ENCODE measurements at regions not wholly inside any gene's neighbourhood (a gene's known extent, or its start where the extent isn't known, plus 50 kb on each side); places are given as distances from the start of the nearest gene placed in this dataset.

DNA sequence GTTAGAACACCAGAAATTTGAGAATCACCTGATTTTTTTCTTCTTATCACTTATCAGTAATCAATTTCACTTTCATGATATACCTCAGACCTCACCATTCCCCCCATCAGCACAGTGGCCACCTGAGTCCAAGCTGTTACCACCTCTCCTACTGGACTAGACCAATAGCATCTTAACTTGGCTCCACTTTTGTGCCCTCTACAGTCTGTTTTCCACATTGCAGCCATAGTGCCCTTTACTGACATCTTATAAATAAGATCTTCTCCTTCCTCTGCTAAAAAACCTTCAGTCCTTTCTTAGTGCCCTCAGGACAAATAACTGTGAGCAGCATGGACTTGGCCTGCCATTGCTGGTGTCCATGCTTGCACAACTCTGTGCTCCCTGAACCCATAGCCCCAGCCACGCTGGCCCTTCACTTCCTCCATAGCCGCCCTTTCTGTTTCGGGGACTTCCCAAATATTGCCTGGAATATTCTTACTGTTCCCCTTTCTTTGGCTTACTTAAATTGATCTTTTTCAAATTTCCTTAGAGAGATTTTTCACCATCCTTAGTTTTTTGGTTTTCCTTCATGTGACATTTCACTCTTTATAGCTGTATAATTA is 380.8 kb downstream of the LMO7 start:
- Histone ChIP-seq H2AFZ (ENCODE audit: low read depth) (no peak overlapping the region), H3K9me3 (no peaks in the 10 kb centered on the region), H3F3A (replicated peaks; ENCODE audit: insufficient read depth) (no peaks in the 10 kb centered on the region), H3K79me2 (ENCODE audit: insufficient read depth) (no peaks in the 10 kb centered on the region), H3K4me3 (ENCODE audit: low read depth in 2 of 2, low read length in 1 of 2) (no peak overlapping the region; a peak in 1 of 4 replicates), H3K9ac (no peak overlapping the region), H3K4me2 (no peak overlapping the region), H3K36me3 (replicated peaks in 1 of 2; ENCODE audit: control insufficient read depth in 1 of 2, insufficient read depth in 2 of 2, low read length in 1 of 2) (no peaks in the 10 kb centered on the region), H3K4me1 (ENCODE audit: control insufficient read depth in 1 of 2, insufficient read depth in 2 of 2, low read depth in 1 of 2, low read length in 1 of 2) (peaks cover 0 to 2% of the 10 kb centered on the region in 2 experiments; a peak in 2 of 4 replicates), H3K27ac (ENCODE audit: low read depth in 2 of 2, low read length in 1 of 2) (no peak overlapping the region), H3K9me2 (no peaks in the 10 kb centered on the region), H3K27me3 (ENCODE audit: insufficient read depth) (no peaks in the 10 kb centered on the region; the same call in 1 of the 2 replicates), H4K20me1 (ENCODE audit: insufficient read depth) (no peaks in the 10 kb centered on the region)
- 94% methylated on average over 3 of the region's 3 CpGs for WGBS (ENCODE audit: low lambda C conversion rate)
- DNase-seq: peak; percentile 17
- POLR2A ChIA-PET: no interaction called here
- TF ChIP-seq FOXJ3 (CRISPR knock-in tag; IDR thresholded peaks at IDR 0.05) (no peak), POLR2AphosphoS5 (IDR thresholded peaks at IDR 0.05; ENCODE audit: low read depth, low read length) (no peak), SMC3 (IDR thresholded peaks at IDR 0.05; ENCODE audit: low read depth, low read length) (peak; percentile 73), TCF12 (IDR thresholded peaks at IDR 0.05) (no peak), NFIC (IDR thresholded peaks at IDR 0.05; ENCODE audit: borderline replicate concordance) (no peak), RAD21 (IDR thresholded peaks at IDR 0.05; ENCODE audit: low read length) (peak; percentile 63), EZH2phosphoT487 (IDR thresholded peaks at IDR 0.05; ENCODE audit: borderline replicate concordance, low read depth) (no peak), RFX5 (IDR thresholded peaks at IDR 0.05; ENCODE audit: low read length) (no peak), TAF1 (IDR thresholded peaks at IDR 0.05; ENCODE audit: borderline replicate concordance, low read depth, low read length) (no peak), FOSL2 (IDR thresholded peaks at IDR 0.05; ENCODE audit: borderline replicate concordance, low read depth) (no peak), ELF1 (IDR thresholded peaks at IDR 0.05) (no peak), MXI1 (IDR thresholded peaks at IDR 0.05; ENCODE audit: low read depth, low read length) (no peak)
- TF ChIP-seq, protein P1, sequence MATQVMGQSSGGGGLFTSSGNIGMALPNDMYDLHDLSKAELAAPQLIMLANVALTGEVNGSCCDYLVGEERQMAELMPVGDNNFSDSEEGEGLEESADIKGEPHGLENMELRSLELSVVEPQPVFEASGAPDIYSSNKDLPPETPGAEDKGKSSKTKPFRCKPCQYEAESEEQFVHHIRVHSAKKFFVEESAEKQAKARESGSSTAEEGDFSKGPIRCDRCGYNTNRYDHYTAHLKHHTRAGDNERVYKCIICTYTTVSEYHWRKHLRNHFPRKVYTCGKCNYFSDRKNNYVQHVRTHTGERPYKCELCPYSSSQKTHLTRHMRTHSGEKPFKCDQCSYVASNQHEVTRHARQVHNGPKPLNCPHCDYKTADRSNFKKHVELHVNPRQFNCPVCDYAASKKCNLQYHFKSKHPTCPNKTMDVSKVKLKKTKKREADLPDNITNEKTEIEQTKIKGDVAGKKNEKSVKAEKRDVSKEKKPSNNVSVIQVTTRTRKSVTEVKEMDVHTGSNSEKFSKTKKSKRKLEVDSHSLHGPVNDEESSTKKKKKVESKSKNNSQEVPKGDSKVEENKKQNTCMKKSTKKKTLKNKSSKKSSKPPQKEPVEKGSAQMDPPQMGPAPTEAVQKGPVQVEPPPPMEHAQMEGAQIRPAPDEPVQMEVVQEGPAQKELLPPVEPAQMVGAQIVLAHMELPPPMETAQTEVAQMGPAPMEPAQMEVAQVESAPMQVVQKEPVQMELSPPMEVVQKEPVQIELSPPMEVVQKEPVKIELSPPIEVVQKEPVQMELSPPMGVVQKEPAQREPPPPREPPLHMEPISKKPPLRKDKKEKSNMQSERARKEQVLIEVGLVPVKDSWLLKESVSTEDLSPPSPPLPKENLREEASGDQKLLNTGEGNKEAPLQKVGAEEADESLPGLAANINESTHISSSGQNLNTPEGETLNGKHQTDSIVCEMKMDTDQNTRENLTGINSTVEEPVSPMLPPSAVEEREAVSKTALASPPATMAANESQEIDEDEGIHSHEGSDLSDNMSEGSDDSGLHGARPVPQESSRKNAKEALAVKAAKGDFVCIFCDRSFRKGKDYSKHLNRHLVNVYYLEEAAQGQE (IDR thresholded peaks at IDR 0.05; ENCODE audit: low read depth, low read length): no peak
- TF ChIP-seq, protein P2, sequence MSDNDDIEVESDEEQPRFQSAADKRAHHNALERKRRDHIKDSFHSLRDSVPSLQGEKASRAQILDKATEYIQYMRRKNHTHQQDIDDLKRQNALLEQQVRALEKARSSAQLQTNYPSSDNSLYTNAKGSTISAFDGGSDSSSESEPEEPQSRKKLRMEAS (IDR thresholded peaks at IDR 0.05; ENCODE audit: low read depth): no peak
- TF ChIP-seq, protein P3, sequence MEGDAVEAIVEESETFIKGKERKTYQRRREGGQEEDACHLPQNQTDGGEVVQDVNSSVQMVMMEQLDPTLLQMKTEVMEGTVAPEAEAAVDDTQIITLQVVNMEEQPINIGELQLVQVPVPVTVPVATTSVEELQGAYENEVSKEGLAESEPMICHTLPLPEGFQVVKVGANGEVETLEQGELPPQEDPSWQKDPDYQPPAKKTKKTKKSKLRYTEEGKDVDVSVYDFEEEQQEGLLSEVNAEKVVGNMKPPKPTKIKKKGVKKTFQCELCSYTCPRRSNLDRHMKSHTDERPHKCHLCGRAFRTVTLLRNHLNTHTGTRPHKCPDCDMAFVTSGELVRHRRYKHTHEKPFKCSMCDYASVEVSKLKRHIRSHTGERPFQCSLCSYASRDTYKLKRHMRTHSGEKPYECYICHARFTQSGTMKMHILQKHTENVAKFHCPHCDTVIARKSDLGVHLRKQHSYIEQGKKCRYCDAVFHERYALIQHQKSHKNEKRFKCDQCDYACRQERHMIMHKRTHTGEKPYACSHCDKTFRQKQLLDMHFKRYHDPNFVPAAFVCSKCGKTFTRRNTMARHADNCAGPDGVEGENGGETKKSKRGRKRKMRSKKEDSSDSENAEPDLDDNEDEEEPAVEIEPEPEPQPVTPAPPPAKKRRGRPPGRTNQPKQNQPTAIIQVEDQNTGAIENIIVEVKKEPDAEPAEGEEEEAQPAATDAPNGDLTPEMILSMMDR (IDR thresholded peaks at IDR 0.05): peak; percentile 68
- TF ChIP-seq, protein P4, sequence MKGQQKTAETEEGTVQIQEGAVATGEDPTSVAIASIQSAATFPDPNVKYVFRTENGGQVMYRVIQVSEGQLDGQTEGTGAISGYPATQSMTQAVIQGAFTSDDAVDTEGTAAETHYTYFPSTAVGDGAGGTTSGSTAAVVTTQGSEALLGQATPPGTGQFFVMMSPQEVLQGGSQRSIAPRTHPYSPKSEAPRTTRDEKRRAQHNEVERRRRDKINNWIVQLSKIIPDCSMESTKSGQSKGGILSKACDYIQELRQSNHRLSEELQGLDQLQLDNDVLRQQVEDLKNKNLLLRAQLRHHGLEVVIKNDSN (IDR thresholded peaks at IDR 0.05; ENCODE audit: borderline replicate concordance, low read depth): no peak
- TF ChIP-seq, protein P5, sequence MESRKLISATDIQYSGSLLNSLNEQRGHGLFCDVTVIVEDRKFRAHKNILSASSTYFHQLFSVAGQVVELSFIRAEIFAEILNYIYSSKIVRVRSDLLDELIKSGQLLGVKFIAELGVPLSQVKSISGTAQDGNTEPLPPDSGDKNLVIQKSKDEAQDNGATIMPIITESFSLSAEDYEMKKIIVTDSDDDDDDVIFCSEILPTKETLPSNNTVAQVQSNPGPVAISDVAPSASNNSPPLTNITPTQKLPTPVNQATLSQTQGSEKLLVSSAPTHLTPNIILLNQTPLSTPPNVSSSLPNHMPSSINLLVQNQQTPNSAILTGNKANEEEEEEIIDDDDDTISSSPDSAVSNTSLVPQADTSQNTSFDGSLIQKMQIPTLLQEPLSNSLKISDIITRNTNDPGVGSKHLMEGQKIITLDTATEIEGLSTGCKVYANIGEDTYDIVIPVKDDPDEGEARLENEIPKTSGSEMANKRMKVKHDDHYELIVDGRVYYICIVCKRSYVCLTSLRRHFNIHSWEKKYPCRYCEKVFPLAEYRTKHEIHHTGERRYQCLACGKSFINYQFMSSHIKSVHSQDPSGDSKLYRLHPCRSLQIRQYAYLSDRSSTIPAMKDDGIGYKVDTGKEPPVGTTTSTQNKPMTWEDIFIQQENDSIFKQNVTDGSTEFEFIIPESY (IDR thresholded peaks at IDR 0.05; ENCODE audit: borderline replicate concordance, low read depth): no peak
- CTCF ChIA-PET: interaction anchor here (0.6 to 3.8 kb wide), 20 partner anchors 12 to 957 kb away, joined by 3 to 54 read pairs (median 4); no protein-coding TSS in a partner anchor
